Activated B cell treated with CpG ODN at 0.5 μM for 24 hours (primary cell): ENCODE measurements at regions not wholly inside any gene's neighbourhood (a gene's known extent, or its start where the extent isn't known, plus 50 kb on each side); places are given as distances from the start of the nearest gene placed in this dataset.

Source experiments
- ATAC-seq: fragments of 200-7000 bp; cut with Tn5 transposase; one replicate; pipeline ENCODE4 v1.10.0; 2021; ENCODE audit warnings: low read depth, mild to moderate bottlenecking, moderate library complexity
- CTCF ChIA-PET: fragments of 350-600 bp; sonication (Branson Sonifier 250); formaldehyde crosslinking; loops from one replicate; lab custom pipeline; 2021; ENCODE audit warnings: antibody characterized with exemption; lab: Charles Lee
- POLR2A ChIA-PET: fragments of 350-600 bp; sonication (Branson Sonifier 250); formaldehyde crosslinking; loops from one replicate; lab custom pipeline; 2021; ENCODE audit warnings: antibody characterized with exemption; lab: Charles Lee
- DNase-seq: peaks from one replicate; pipeline ENCODE4 v3.0.0; 2022
- H3K27ac Mint-ChIP-seq: one replicate; pipeline ENCODE4 v1.8.0; 2020; ENCODE audit warnings: mixed read lengths
- H3K27me3 Mint-ChIP-seq: one replicate; pipeline ENCODE4 v1.8.0; 2021; ENCODE audit warnings: mixed read lengths
- H3K36me3 Mint-ChIP-seq: one replicate; pipeline ENCODE4 v1.8.0; 2021; ENCODE audit warnings: low read depth, mixed read lengths
- H3K4me1 Mint-ChIP-seq: one replicate; pipeline ENCODE4 v1.8.0; 2021; ENCODE audit warnings: mixed read lengths
- H3K4me3 Mint-ChIP-seq: one replicate; pipeline ENCODE4 v1.8.0; 2020; ENCODE audit warnings: mild to moderate bottlenecking, mixed read lengths
- H3K9me3 Mint-ChIP-seq: one replicate; pipeline ENCODE4 v1.8.0; 2020; ENCODE audit warnings: mixed read lengths
- intact Hi-C: fragments of 100-400 bp; cut with micrococcal nuclease; formaldehyde crosslinking; loops from one replicate; pipeline ENCODE4 v1.15.1; 2024
- TF ChIP-seq, protein P1 (sequence below): fragments of 200-600 bp; IDR thresholded peaks from one replicate; pipeline ENCODE4 v1.8.0; 2022; ENCODE audit warnings: antibody characterized with exemption, mild to moderate bottlenecking

GRCh38 chr5:123783421-123783820 lies 271.4 kb downstream of the CSNK1G3 start:
- CTCF ChIA-PET = no interaction called here
- intact Hi-C loops = no loop called here
- no peak overlapping the region for H3K27ac Mint-ChIP-seq
- POLR2A ChIA-PET = no interaction called here
- ATAC-seq (no peak), DNase-seq (no peak)
- no peaks in the 10 kb centered on the region for H3K27me3 Mint-ChIP-seq
- H3K9me3 Mint-ChIP-seq = no peaks in the 10 kb centered on the region
- TF ChIP-seq, protein P1, sequence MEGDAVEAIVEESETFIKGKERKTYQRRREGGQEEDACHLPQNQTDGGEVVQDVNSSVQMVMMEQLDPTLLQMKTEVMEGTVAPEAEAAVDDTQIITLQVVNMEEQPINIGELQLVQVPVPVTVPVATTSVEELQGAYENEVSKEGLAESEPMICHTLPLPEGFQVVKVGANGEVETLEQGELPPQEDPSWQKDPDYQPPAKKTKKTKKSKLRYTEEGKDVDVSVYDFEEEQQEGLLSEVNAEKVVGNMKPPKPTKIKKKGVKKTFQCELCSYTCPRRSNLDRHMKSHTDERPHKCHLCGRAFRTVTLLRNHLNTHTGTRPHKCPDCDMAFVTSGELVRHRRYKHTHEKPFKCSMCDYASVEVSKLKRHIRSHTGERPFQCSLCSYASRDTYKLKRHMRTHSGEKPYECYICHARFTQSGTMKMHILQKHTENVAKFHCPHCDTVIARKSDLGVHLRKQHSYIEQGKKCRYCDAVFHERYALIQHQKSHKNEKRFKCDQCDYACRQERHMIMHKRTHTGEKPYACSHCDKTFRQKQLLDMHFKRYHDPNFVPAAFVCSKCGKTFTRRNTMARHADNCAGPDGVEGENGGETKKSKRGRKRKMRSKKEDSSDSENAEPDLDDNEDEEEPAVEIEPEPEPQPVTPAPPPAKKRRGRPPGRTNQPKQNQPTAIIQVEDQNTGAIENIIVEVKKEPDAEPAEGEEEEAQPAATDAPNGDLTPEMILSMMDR = no peak
- H3K36me3 Mint-ChIP-seq = no peaks in the 10 kb centered on the region
- H3K4me3 Mint-ChIP-seq = no peak overlapping the region
- peaks cover 2% of the 10 kb centered on the region for H3K4me1 Mint-ChIP-seq

GRCh38 chr5:123778641-123779040 lies 266.7 kb downstream of the CSNK1G3 start:
- intact Hi-C loops = no loop called here
- DNase-seq (no peak), ATAC-seq (no peak)
- no peaks in the 10 kb centered on the region for H3K9me3 Mint-ChIP-seq
- no peaks in the 10 kb centered on the region for H3K36me3 Mint-ChIP-seq
- TF ChIP-seq, protein P1 = no peak
- POLR2A ChIA-PET = no interaction called here
- no peak overlapping the region for H3K4me3 Mint-ChIP-seq
- no peaks in the 10 kb centered on the region for H3K4me1 Mint-ChIP-seq
- CTCF ChIA-PET = no interaction called here
- no peak overlapping the region for H3K27ac Mint-ChIP-seq
- H3K27me3 Mint-ChIP-seq = no peaks in the 10 kb centered on the region

- Mint-ChIP-seq H3K9me3 (peaks cover under 1% of the 10 kb centered on the region), H3K36me3 (no peaks in the 10 kb centered on the region), H3K4me3 (no peak overlapping the region), H3K27ac (no peak overlapping the region), H3K27me3 (no peaks in the 10 kb centered on the region), H3K4me1 (no peaks in the 10 kb centered on the region)
- CTCF ChIA-PET = no interaction called here
- DNase-seq = no peak
- intact Hi-C loops = no loop called here
- POLR2A ChIA-PET = no interaction called here
- TF ChIP-seq, protein P1 = no peak
- ATAC-seq = no peak
These were observed 264.8 kb downstream of the CSNK1G3 start for GRCh38 chr5:123776761-123777160.

DNA sequence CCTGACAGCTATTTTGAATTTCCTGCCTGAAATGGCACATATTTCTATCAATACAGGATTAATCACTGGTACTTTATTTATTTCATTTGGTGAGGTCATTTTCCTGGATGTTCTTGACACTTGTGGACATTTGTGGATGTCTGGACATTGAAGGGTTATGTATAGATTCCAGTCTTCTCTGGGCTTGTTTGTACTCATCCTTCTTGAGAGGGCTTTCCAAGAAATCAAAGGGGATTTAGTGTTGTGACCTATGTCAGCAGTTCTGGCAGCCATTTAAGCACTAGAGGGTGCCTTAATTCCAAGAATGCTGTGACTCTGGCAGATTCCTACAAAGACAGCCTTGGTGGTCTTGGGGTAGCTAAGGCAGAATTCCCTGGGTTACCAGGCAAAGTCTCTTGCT lies 259.7 kb downstream of the CSNK1G3 start:
- CTCF ChIA-PET = no interaction called here
- no peak for DNase-seq

DNA sequence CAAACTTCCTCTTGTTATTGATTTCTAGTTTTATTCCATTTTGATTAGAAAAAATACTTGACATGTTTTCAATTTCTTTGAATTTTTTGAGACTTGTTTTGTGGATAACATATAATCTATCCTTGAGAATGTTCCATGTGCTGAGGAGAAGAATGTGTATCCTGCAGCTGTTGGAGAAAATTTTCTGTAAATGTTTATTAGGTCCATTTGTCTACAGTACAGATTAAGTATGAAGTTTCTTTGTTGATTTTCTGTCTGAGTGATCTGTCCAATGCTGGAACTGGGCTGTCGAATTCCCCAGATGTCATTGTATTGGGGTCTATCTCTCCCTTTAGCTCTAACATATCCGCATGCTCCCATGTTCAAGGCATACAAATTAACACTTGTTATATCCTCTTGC lies 251.2 kb downstream of the CSNK1G3 start:
- TF ChIP-seq, protein P1 = no peak

More for the DNA sequence above, 259.7 kb downstream of the CSNK1G3 start:
- H3K27me3 Mint-ChIP-seq = no peaks in the 10 kb centered on the region
- intact Hi-C loops = no loop called here
- H3K4me3 Mint-ChIP-seq = no peak overlapping the region
- H3K27ac Mint-ChIP-seq = no peak overlapping the region
- TF ChIP-seq, protein P1 = no peak
- H3K9me3 Mint-ChIP-seq = peaks cover 8% of the 10 kb centered on the region
- no peaks in the 10 kb centered on the region for H3K4me1 Mint-ChIP-seq
- H3K36me3 Mint-ChIP-seq = no peaks in the 10 kb centered on the region
- POLR2A ChIA-PET = no interaction called here
- no peak for ATAC-seq

More for the DNA sequence above, 251.2 kb downstream of the CSNK1G3 start:
- CTCF ChIA-PET = no interaction called here
- H3K9me3 Mint-ChIP-seq = peaks cover 14% of the 10 kb centered on the region
- H3K27me3 Mint-ChIP-seq = no peaks in the 10 kb centered on the region
- no peaks in the 10 kb centered on the region for H3K4me1 Mint-ChIP-seq
- H3K4me3 Mint-ChIP-seq = no peak overlapping the region
- no peak overlapping the region for H3K27ac Mint-ChIP-seq
- H3K36me3 Mint-ChIP-seq = no peaks in the 10 kb centered on the region
- ATAC-seq = no peak
- POLR2A ChIA-PET = no interaction called here
- intact Hi-C loops = no loop called here
- DNase-seq = no peak
